Tibial artery (tissue), 4 donors: ENCODE measurements at regions not wholly inside any gene's neighbourhood (a gene's known extent, or its start where the extent isn't known, plus 50 kb on each side); places are given as distances from the start of the nearest gene placed in this dataset.

Source experiments
- DNase-seq, 2 donors: peaks; one replicate each; pipeline ENCODE4 v3.0.0-alpha.2; 2019
- H3K27ac ChIP-seq, 2 donors: fragments of 200-600 bp; sonication (generic) in 1 of 2; 1 replicate in 1 of 2; 2 replicates in 1 of 2; pipeline ENCODE4 v1.5.1; 2018 to 2019; ENCODE audit warnings: mild to moderate bottlenecking in 1 of 2
- H3K27me3 ChIP-seq, 2 donors: fragments of 200-600 bp; sonication (generic) in 1 of 2; one replicate each; pipeline versions ENCODE4 v1.5.1 to v1.6.0; 2016 to 2019
- H3K36me3 ChIP-seq, 3 donors: fragments of 200-600 bp; sonication (generic) in 2 of 3; one replicate each; pipeline ENCODE4 v1.5.1; 2016 to 2019; ENCODE audit warnings: mild to moderate bottlenecking in 2 of 3
- H3K4me1 ChIP-seq, 4 donors: fragments of 200-600 bp; sonication (generic) in 2 of 4; 1 replicate in 3 of 4; 2 replicates in 1 of 4; pipeline ENCODE4 v1.5.1; 2016 to 2019
- H3K4me3 ChIP-seq, 2 donors: fragments of 200-600 bp; sonication (generic) in 1 of 2; 1 replicate in 1 of 2; 2 replicates in 1 of 2; pipeline ENCODE4 v1.5.1; 2018 to 2019; ENCODE audit warnings: mild to moderate bottlenecking in 2 of 2
- H3K9me3 ChIP-seq, 3 donors: fragments of 200-600 bp; sonication (generic) in 1 of 3; one replicate each; pipeline ENCODE4 v1.5.1; 2016 to 2019
- intact Hi-C: fragments of 100-400 bp; cut with DNase I; formaldehyde crosslinking; loops from one replicate; pipeline ENCODE4 v1.15.0; 2023; ENCODE audit warnings: low total_unique reads
- TF ChIP-seq, protein P1 (sequence below), 2 experiments: fragments of 200-600 bp in 1 of 2; fragments of 450-650 bp in 1 of 2; IDR thresholded peaks; one replicate each; pipeline ENCODE4 v1.5.1; 2017 to 2019; ENCODE audit warnings: antibody characterized with exemption in 2 of 2, mild to moderate bottlenecking in 1 of 2, moderate library complexity in 1 of 2

DNA sequence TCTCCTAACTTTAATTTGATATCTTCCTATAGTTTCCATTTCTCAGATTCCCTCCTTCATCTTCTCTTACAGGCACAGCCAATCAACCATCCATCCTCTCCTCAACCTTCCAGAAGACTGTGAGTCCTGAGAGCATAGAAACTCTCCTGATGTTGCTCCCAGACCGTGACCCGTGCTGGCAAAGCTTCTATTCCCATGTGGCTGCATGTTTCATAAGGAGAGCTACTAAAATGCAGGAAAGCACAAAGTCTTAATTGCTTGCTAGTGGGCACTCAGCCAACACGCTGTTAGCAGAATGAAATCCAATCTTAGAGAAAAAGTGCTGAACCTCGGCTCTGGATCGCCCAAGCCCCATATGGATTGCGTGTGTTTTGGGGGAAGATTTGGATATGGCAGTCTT lies 1244.7 kb upstream of the ZEB2 start:
- TF ChIP-seq, protein P1, sequence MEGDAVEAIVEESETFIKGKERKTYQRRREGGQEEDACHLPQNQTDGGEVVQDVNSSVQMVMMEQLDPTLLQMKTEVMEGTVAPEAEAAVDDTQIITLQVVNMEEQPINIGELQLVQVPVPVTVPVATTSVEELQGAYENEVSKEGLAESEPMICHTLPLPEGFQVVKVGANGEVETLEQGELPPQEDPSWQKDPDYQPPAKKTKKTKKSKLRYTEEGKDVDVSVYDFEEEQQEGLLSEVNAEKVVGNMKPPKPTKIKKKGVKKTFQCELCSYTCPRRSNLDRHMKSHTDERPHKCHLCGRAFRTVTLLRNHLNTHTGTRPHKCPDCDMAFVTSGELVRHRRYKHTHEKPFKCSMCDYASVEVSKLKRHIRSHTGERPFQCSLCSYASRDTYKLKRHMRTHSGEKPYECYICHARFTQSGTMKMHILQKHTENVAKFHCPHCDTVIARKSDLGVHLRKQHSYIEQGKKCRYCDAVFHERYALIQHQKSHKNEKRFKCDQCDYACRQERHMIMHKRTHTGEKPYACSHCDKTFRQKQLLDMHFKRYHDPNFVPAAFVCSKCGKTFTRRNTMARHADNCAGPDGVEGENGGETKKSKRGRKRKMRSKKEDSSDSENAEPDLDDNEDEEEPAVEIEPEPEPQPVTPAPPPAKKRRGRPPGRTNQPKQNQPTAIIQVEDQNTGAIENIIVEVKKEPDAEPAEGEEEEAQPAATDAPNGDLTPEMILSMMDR (IDR thresholded peaks at IDR 0.05) = no peak
- H3K36me3 ChIP-seq = no peaks in the 10 kb centered on the region
- no peak overlapping the region for H3K4me3 ChIP-seq
- intact Hi-C loops = no loop called here
- H3K27ac ChIP-seq = no peak overlapping the region
- no peaks in the 10 kb centered on the region for H3K9me3 ChIP-seq
- no peaks in the 10 kb centered on the region for H3K27me3 ChIP-seq
- peaks cover 0 to 22% (median 7%) of the 10 kb centered on the region in 4 donors for H3K4me1 ChIP-seq
- peak in 1 of 2 donors; percentile 36 for DNase-seq

- Histone ChIP-seq H3K4me3 (no peak overlapping the region), H3K27me3 (no peaks in the 10 kb centered on the region), H3K4me1 (peaks cover 0 to 42% (median 9%) of the 10 kb centered on the region in 4 donors), H3K36me3 (no peaks in the 10 kb centered on the region), H3K27ac (peak overlapping the region in 1 of 2 donors; percentile 3), H3K9me3 (no peaks in the 10 kb centered on the region)
- TF ChIP-seq, protein P1 (IDR thresholded peaks at IDR 0.05) = no peak
- intact Hi-C loops = no loop called here
- DNase-seq = no peak
Observed at GRCh38 chr2:145760781-145761649, 1241.1 kb upstream of the ZEB2 start.

DNA sequence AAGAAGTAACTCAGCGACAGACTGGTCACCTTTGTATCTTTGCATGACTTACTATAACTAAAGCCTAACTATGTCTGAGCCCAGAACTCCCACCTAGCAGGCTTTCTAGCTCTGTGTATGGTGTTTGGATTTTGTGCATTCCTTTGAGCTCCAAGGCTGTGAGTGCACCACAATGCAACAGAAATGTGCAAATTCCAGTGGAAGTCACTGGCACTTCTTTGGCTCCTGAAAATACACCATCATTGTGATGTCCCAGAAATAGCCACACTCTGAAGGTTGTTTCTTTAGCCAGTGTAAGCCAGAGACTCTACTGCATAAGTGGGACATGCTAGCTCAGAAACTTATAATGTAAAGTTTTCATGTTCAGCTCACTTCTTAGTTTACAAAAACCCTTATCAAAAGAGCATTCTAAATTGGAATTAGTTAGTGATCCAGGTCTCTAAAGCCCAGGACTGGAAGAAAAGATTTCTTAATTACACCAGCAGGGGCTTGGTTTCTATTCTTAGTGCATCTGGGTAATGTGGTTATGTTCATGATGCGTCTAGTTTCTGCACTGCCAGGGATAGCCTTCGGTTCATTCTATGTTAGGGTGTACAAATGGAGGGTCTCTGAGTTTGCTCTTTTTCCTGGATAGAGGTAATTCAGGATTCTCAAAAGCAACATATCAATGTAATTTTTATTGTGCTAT lies 1239.5 kb upstream of the ZEB2 start:
- TF ChIP-seq, protein P1 (IDR thresholded peaks at IDR 0.05) = no peak
- DNase-seq = no peak
- Histone ChIP-seq H3K27ac (no peak overlapping the region), H3K27me3 (no peaks in the 10 kb centered on the region), H3K4me3 (no peak overlapping the region), H3K9me3 (no peaks in the 10 kb centered on the region), H3K4me1 (peaks cover 0 to 42% (median 9%) of the 10 kb centered on the region in 4 donors), H3K36me3 (no peaks in the 10 kb centered on the region)
- intact Hi-C loops = no loop called here

- no peak for DNase-seq
- H3K9me3 ChIP-seq = no peaks in the 10 kb centered on the region
- intact Hi-C loops = no loop called here
- H3K4me3 ChIP-seq = no peak overlapping the region
- no peaks in the 10 kb centered on the region for H3K27me3 ChIP-seq
- no peak overlapping the region for H3K27ac ChIP-seq
- H3K4me1 ChIP-seq = peaks cover 0 to 48% (median 11%) of the 10 kb centered on the region in 4 donors
- no peaks in the 10 kb centered on the region for H3K36me3 ChIP-seq
- TF ChIP-seq, protein P1 (IDR thresholded peaks at IDR 0.05) = no peak
Observed at GRCh38 chr2:145757503-145758246, 1237.8 kb upstream of the ZEB2 start.

- peaks cover 0 to 56% (median 16%) of the 10 kb centered on the region in 4 donors for H3K4me1 ChIP-seq
- no peaks in the 10 kb centered on the region for H3K9me3 ChIP-seq
- H3K36me3 ChIP-seq = no peaks in the 10 kb centered on the region
- no peak overlapping the region for H3K4me3 ChIP-seq
- no peak overlapping the region for H3K27ac ChIP-seq
- no peaks in the 10 kb centered on the region for H3K27me3 ChIP-seq
- TF ChIP-seq, protein P1 (IDR thresholded peaks at IDR 0.05) = no peak
- intact Hi-C loops = no loop called here
- no peak for DNase-seq
Observed at GRCh38 chr2:145755019-145755837, 1235.3 kb upstream of the ZEB2 start.
